ENCODE measurements at regions not wholly inside any gene's neighbourhood (a gene's known extent, or its start where the extent isn't known, plus 50 kb on each side); places are given as distances from the start of the nearest gene placed in this dataset.

DNA sequence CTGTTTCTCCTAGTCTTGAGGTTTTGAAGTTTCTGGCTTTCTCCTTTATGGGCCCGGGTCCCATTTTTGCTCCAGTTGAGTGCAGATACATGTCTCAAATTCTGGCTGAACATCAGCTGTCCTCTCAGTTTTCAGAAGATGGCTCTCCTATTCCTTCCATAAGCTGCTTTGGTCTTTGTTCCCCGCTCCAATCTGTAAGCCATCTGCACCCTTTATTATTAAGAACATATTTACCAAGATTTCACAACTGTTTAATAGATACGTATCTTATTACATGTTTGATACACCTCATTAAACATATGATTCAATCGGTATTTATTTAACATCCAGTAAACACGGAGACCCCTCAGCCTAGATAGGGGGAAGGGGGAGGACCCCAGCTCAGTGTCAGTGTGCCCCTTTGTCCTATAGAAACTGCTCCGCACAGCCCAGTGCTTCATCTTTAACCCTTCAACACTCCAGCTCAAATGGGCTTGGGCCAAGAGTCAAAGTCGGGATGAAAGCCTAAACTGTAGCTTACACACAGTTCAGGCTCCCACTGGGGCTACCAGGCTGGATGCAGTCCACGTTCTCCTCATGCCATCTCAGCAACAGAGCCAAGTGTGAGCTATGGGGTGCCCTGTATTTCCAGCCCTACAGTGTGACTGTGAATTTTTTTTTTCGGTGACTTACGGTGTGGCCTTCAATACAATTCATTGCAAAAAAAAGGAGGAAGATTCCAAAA, 166.0 kb upstream of the ZFHX3 start:
- no peak for TF ChIP-seq CBX3 (IDR thresholded peaks at IDR 0.05; ENCODE audit: borderline replicate concordance, low read depth)
- TF ChIP-seq NR2C1 (IDR thresholded peaks at IDR 0.05), result no peak
- no peak for TF ChIP-seq SIN3A (IDR thresholded peaks at IDR 0.05; ENCODE audit: low read depth, low read length)
- no peak for TF ChIP-seq TAF1 (IDR thresholded peaks at IDR 0.05; ENCODE audit: borderline replicate concordance, low read depth, low read length)
- TF ChIP-seq HDAC2 (IDR thresholded peaks at IDR 0.05), result no peak
- no peak for TF ChIP-seq CTCF (IDR thresholded peaks at IDR 0.05 in 2 of 3, conservative IDR thresholded peaks at IDR 0.05 in 1 of 3; ENCODE audit: control insufficient read depth in 2 of 3, extremely low read depth in 1 of 3, insufficient read depth in 1 of 3, low read depth in 3 of 3, low read length in 3 of 3)
- TF ChIP-seq CREB1 (IDR thresholded peaks at IDR 0.05; ENCODE audit: low read depth), result no peak
- no peak for TF ChIP-seq POLR2A (IDR thresholded peaks at IDR 0.05; ENCODE audit: low read depth, low read length)
- no peak for TF ChIP-seq RCOR1 (conservative IDR thresholded peaks at IDR 0.05; ENCODE audit: low read depth, low read length)
- TF ChIP-seq EZH2 (IDR thresholded peaks at IDR 0.05; ENCODE audit: borderline replicate concordance, control insufficient read depth, low read depth, low read length), result no peak
- TF ChIP-seq SRF (IDR thresholded peaks at IDR 0.05; ENCODE audit: low read depth in 2 of 2, low read length in 2 of 2), result no peak
- TF ChIP-seq ZNF217 (IDR thresholded peaks at IDR 0.05), result no peak
- TF ChIP-seq POLR2AphosphoS5 (IDR thresholded peaks at IDR 0.05; ENCODE audit: low read length), result no peak
- TF ChIP-seq MXI1 (IDR thresholded peaks at IDR 0.05; ENCODE audit: low read depth, low read length), result no peak
